VCaP (cell line): ENCODE measurements at regions not wholly inside any gene's neighbourhood (a gene's known extent, or its start where the extent isn't known, plus 50 kb on each side); places are given as distances from the start of the nearest gene placed in this dataset.

Source experiments
- H3K27ac ChIP-seq: fragments of 450-650 bp; 2 replicates; pipeline ENCODE4 v1.5.1; 2017
- CTCF ChIP-seq: fragments of 450-650 bp; conservative IDR thresholded peaks from 2 replicates; pipeline ENCODE4 v1.5.1; 2017; ENCODE audit warnings: mild to moderate bottlenecking, moderate library complexity

GRCh38 chr11:101211407-101211975 lies 81.9 kb upstream of the PGR start:
- H3K27ac ChIP-seq = no peak overlapping the region
- TF ChIP-seq CTCF = no peak

- H3K27ac ChIP-seq = no peak overlapping the region
These were observed 73.0 kb upstream of the PGR start for GRCh38 chr11:101202614-101203013.

GRCh38 chr11:101199416-101199815 lies 69.8 kb upstream of the PGR start:
- no peak overlapping the region for H3K27ac ChIP-seq
- TF ChIP-seq CTCF = no peak

More at GRCh38 chr11:101202614-101203013, 73.0 kb upstream of the PGR start:
- no peak for TF ChIP-seq CTCF

- TF ChIP-seq CTCF = no peak
- H3K27ac ChIP-seq = peak overlapping the region; percentile 47
These were observed 65.7 kb upstream of the PGR start for GRCh38 chr11:101195294-101195693.

- no peak for TF ChIP-seq CTCF
- H3K27ac ChIP-seq = peak overlapping the region; percentile 78
These were observed 59.2 kb upstream of the PGR start for GRCh38 chr11:101188801-101189200.

- no peak for TF ChIP-seq CTCF
- H3K27ac ChIP-seq = peak overlapping the region; percentile 78
These were observed 58.6 kb upstream of the PGR start for GRCh38 chr11:101188173-101188572.

GRCh38 chr11:101187748-101188147 lies 58.1 kb upstream of the PGR start:
- no peak for TF ChIP-seq CTCF
- peak overlapping the region; percentile 78 for H3K27ac ChIP-seq

GRCh38 chr11:101185985-101186384 lies 56.4 kb upstream of the PGR start:
- TF ChIP-seq CTCF = no peak
- H3K27ac ChIP-seq = peak overlapping the region; percentile 78
